ENCODE measurements at regions not wholly inside any gene's neighbourhood (a gene's known extent, or its start where the extent isn't known, plus 50 kb on each side); places are given as distances from the start of the nearest gene placed in this dataset.

DNA sequence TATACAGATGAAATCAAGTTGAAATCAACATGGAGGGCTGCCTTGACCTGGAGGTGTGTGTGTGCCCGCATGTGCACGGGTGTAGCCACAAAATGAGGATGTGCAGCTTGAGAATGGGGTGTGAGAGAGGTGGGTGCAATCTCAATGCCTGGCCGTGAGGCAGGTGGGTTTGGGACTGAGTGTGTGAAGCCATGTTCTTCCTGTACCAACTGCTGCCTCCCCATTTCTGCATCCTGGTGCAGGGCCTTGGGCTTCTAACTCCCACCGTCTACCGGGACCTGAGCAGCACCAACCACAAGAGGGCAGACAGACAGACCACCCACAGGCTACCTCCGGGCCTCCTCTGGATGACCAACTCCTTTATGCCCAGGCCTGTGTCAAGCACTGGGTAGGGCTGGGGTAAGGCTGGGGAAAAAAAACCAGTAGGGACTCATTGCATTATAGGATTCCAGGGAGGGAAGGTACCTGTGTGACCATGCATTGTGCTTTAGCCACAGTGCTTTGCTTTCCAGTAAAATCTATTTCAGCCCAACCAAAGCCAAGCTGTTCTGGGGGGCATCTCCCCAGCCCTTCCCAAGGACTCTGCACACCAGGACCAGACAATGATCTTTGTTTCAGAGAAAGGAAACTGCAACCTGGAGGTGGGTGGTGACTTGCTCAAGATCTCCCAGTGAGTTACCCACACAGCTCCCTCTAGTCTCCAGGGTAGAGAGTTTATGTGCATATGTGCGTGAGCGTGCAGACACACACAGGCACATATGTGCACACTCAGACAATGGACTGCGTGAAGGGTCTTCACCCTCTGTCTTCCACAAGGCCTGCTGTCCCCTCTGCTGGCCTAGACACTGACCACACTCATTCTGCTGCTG lies 162.2 kb upstream of the TLE3 start:
- DNase-seq (ENCODE audit: low spot score): no peak
- ChIA-PET CTCF (interaction anchor here (0.6 kb wide), 2 partner anchors 181 to 215 kb away, joined by 3 to 5 read pairs; no protein-coding TSS in a partner anchor), POLR2A (ENCODE audit: low non-redundant PET) (interaction anchor here (0.8 kb wide), 1 partner anchor 8 kb away, joined by 4 read pairs; no protein-coding TSS in a partner anchor)
- no peak overlapping the region for H3K27ac ChIP-seq
- TF ChIP-seq, protein P1, sequence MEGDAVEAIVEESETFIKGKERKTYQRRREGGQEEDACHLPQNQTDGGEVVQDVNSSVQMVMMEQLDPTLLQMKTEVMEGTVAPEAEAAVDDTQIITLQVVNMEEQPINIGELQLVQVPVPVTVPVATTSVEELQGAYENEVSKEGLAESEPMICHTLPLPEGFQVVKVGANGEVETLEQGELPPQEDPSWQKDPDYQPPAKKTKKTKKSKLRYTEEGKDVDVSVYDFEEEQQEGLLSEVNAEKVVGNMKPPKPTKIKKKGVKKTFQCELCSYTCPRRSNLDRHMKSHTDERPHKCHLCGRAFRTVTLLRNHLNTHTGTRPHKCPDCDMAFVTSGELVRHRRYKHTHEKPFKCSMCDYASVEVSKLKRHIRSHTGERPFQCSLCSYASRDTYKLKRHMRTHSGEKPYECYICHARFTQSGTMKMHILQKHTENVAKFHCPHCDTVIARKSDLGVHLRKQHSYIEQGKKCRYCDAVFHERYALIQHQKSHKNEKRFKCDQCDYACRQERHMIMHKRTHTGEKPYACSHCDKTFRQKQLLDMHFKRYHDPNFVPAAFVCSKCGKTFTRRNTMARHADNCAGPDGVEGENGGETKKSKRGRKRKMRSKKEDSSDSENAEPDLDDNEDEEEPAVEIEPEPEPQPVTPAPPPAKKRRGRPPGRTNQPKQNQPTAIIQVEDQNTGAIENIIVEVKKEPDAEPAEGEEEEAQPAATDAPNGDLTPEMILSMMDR (conservative IDR thresholded peaks at IDR 0.05; ENCODE audit: low read depth): no peak

DNA sequence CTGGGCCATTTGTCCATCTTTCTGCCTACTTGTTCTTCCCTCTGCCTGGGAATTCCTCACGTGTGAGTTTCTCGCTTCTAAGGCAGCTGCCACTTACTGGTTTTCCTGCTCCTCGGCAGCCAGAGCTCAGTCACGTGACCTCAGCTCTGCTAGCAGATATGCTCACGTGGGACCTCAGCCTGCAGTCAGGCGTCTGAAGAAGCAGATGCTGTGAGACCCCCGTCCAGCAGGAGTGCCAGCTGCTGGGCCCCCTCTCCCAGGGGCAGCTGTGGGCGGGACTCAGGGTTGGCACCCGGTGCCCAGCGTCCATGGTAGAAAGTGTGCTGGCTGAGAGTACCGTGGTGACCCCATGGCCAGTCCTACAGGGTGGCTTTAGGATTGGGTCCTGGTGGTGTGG lies 161.3 kb upstream of the TLE3 start:
- CTCF ChIA-PET: no interaction called here
- TF ChIP-seq, protein P1 (conservative IDR thresholded peaks at IDR 0.05; ENCODE audit: low read depth): no peak
- no peak overlapping the region for H3K27ac ChIP-seq
- DNase-seq (ENCODE audit: low spot score): no peak
- POLR2A ChIA-PET (ENCODE audit: low non-redundant PET): interaction anchor here (0.8 kb wide), 1 partner anchor 9 kb away, joined by 4 read pairs; no protein-coding TSS in a partner anchor

DNA sequence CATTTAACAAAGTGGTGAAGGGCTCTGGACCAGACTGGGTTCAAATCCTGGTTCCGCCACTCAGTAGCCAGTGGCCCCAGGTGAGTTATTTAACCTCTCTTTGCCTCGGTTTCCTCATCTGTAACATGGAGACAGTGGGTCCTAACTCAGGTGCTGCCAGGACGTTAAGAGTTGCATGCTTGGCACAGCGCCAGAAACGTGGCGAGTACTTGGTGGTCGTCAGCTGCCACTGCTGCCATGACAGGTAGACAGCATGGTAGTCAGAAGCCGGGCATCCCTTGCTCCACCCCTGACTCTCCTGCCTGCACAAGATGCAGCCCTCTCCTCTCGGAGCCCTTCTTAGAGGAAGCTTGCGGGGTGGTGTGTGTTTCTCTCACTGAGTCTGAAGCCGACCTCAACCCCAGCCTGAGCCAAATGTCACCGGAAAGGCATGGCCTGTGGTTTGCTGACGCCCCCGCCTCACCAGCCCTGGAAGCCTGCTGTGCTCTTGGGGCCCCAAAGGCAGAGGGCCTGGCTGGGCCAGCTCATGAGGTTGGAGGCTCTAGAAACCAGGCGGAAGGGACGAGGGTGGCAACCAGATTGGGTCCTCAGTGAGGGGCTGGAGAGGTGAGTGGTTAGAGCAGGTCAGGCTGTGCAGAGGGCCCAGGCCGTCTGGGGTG lies 160.8 kb upstream of the TLE3 start:
- H3K27ac ChIP-seq: no peak overlapping the region
- ChIA-PET POLR2A (ENCODE audit: low non-redundant PET) (no interaction called here), CTCF (interaction anchor here (0.7 kb wide), 1 partner anchor 37 kb away, joined by 4 read pairs; no protein-coding TSS in a partner anchor)
- DNase-seq (ENCODE audit: low spot score): no peak
- TF ChIP-seq, protein P1 (conservative IDR thresholded peaks at IDR 0.05; ENCODE audit: low read depth): no peak

- ChIA-PET POLR2A (ENCODE audit: low non-redundant PET) (interaction anchor here (0.6 kb wide), 1 partner anchor 64 kb away, joined by 8 read pairs; no protein-coding TSS in a partner anchor), CTCF (interaction anchor here (0.7 kb wide), 1 partner anchor 36 kb away, joined by 4 read pairs; no protein-coding TSS in a partner anchor)
- DNase-seq (ENCODE audit: low spot score): no peak
- TF ChIP-seq, protein P1 (conservative IDR thresholded peaks at IDR 0.05; ENCODE audit: low read depth): no peak
- H3K27ac ChIP-seq: no peak overlapping the region
Measured at GRCh38 chr15:70257573-70258248, 160.0 kb upstream of the TLE3 start.

GRCh38 chr15:70257047-70257446 lies 159.3 kb upstream of the TLE3 start:
- no peak for DNase-seq (ENCODE audit: low spot score)
- ChIA-PET CTCF (no interaction called here), POLR2A (ENCODE audit: low non-redundant PET) (no interaction called here)
- no peak overlapping the region for H3K27ac ChIP-seq
- TF ChIP-seq, protein P1 (conservative IDR thresholded peaks at IDR 0.05; ENCODE audit: low read depth): no peak

- no peak for DNase-seq (ENCODE audit: low spot score)
- TF ChIP-seq, protein P1 (conservative IDR thresholded peaks at IDR 0.05; ENCODE audit: low read depth): no peak
- ChIA-PET CTCF (no interaction called here), POLR2A (ENCODE audit: low non-redundant PET) (no interaction called here)
- H3K27ac ChIP-seq: no peak overlapping the region
Measured at GRCh38 chr15:70254311-70254869, 156.7 kb upstream of the TLE3 start.
